ENCODE measurements at regions not wholly inside any gene's neighbourhood (a gene's known extent, or its start where the extent isn't known, plus 50 kb on each side); places are given as distances from the start of the nearest gene placed in this dataset.
"Not testable (repeated sequence)": the region's sequence is repeated elsewhere in the genome, so short reads cannot be mapped to it uniquely, and the experiment has no call there.

DNA sequence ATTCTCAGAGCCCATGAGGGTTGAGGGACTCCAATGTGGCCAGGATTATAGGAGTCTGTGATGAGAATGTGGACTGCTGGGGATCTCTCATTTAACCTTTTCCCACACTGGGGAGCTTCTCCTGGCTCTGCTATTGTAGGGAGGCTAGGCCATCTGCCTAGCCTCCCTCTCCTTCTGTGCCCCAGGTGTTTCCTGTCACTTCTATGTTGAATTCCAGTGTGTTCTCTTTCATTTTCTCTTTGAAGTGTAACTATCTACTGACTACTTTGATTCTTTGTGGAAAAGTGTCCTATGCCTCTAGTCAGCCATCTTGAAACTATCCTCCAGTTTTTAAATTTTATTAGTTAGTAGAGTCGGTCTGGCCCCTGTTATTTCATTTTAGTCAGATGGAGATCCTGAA is 53.4 kb upstream of the ABCD2 start:
- H3K27ac ChIP-seq, result no peak overlapping the region
- no peak for TF ChIP-seq CTCF (IDR thresholded peaks at IDR 0.05; ENCODE audit: low read depth, low read length)
- peaks cover 3% of the 10 kb centered on the region for H3K27me3 ChIP-seq (ENCODE audit: insufficient read depth, low read depth, severe bottlenecking)

GRCh38 chr12:39671898-39672875 is 52.6 kb upstream of the ABCD2 start:
- DNase-seq, result no peak
- H3K27me3 ChIP-seq (ENCODE audit: insufficient read depth, low read depth, severe bottlenecking), result peaks cover 3% of the 10 kb centered on the region
- peaks cover 3% of the 10 kb centered on the region for H3K9me3 ChIP-seq (ENCODE audit: severe bottlenecking)
- no peak overlapping the region for H3K4me3 ChIP-seq (ENCODE audit: low read depth, low read length)
- H3K27ac ChIP-seq, result no peak overlapping the region
- no peaks in the 10 kb centered on the region for H3K36me3 ChIP-seq
- TF ChIP-seq CTCF (IDR thresholded peaks at IDR 0.05; ENCODE audit: low read depth, low read length), result no peak

More for the DNA sequence above, 53.4 kb upstream of the ABCD2 start:
- Histone ChIP-seq H3K4me3 (ENCODE audit: low read depth, low read length) (no peak overlapping the region), H3K9me3 (ENCODE audit: severe bottlenecking) (peaks cover 3% of the 10 kb centered on the region), H3K36me3 (no peaks in the 10 kb centered on the region)
- DNase-seq, result no peak

GRCh38 chr12:39669539-39669938 is 49.9 kb upstream of the ABCD2 start:
- H3K27ac ChIP-seq; DNase-seq; H3K9me3 ChIP-seq (ENCODE audit: severe bottlenecking); H3K36me3 ChIP-seq; H3K27me3 ChIP-seq (ENCODE audit: insufficient read depth, low read depth, severe bottlenecking): not testable (repeated sequence)
- peak overlapping the region; percentile 19 for H3K4me3 ChIP-seq (ENCODE audit: low read depth, low read length)
